Endodermal cell (in vitro differentiated cells): ENCODE measurements at regions not wholly inside any gene's neighbourhood (a gene's known extent, or its start where the extent isn't known, plus 50 kb on each side); places are given as distances from the start of the nearest gene placed in this dataset.

Source experiments
- DNase-seq: peaks from one replicate; pipeline ENCODE4 v3.0.0-alpha.2; 2017
- H3K27ac ChIP-seq: 2 replicates; pipeline ENCODE4 v1.5.1; 2013; ENCODE audit warnings: mild to moderate bottlenecking, low read depth, low read length, moderate library complexity
- H3K27me3 ChIP-seq: 2 replicates; pipeline ENCODE4 v1.6.1; 2013; ENCODE audit warnings: mild to moderate bottlenecking, low read length, moderate library complexity; ENCODE audit not compliant: insufficient read depth, control insufficient read depth, poor library complexity, severe bottlenecking
- H3K36me3 ChIP-seq: 2 replicates; pipeline ENCODE4 v1.7.0; 2013; ENCODE audit warnings: mild to moderate bottlenecking, low read length, moderate library complexity; ENCODE audit not compliant: control insufficient read depth, insufficient read depth
- H3K4me1 ChIP-seq: one replicate; pipeline ENCODE4 v1.7.0; 2013; ENCODE audit warnings: low read length; ENCODE audit not compliant: control insufficient read depth, insufficient read depth
- H3K4me3 ChIP-seq: 2 replicates; pipeline ENCODE4 v1.5.1; 2013; ENCODE audit warnings: mild to moderate bottlenecking, low read length, moderate library complexity
- H3K9ac ChIP-seq: 2 replicates; pipeline ENCODE4 v1.6.1; 2013; ENCODE audit warnings: mild to moderate bottlenecking, low read length, moderate library complexity; ENCODE audit not compliant: poor library complexity, severe bottlenecking; ENCODE audit errors: extremely low read depth
- H3K9me3 ChIP-seq: 2 replicates; pipeline ENCODE4 v1.6.1; 2013; ENCODE audit warnings: mild to moderate bottlenecking, low read length, moderate library complexity; ENCODE audit not compliant: control insufficient read depth
- H3K27ac Mint-ChIP-seq: 2 replicates; pipeline ENCODE4 v1.8.0; 2020; ENCODE audit warnings: mixed read lengths
- H3K27me3 Mint-ChIP-seq: 2 replicates; pipeline ENCODE4 v1.8.0; 2021; ENCODE audit warnings: mild to moderate bottlenecking, mixed read lengths; ENCODE audit not compliant: insufficient read depth
- H3K36me3 Mint-ChIP-seq: 2 replicates; pipeline ENCODE4 v1.8.0; 2020; ENCODE audit warnings: low read depth, mixed read lengths
- H3K4me1 Mint-ChIP-seq: 2 replicates; pipeline ENCODE4 v1.8.0; 2020; ENCODE audit warnings: mixed read lengths
- H3K4me3 Mint-ChIP-seq: 2 replicates; pipeline ENCODE4 v1.8.0; 2020; ENCODE audit warnings: mild to moderate bottlenecking, moderate library complexity, mixed read lengths
- H3K9me3 Mint-ChIP-seq: 2 replicates; pipeline ENCODE4 v1.8.0; 2020; ENCODE audit warnings: mild to moderate bottlenecking, mixed read lengths
- WGBS, 2 experiments: methylation state at CpG; one replicate each; pipeline versions ENCODE4 v1.1.5 to v1.1.7; 2013; ENCODE audit warnings: missing lambda C conversion rate in 2 of 2, mixed read lengths in 1 of 2; ENCODE audit not compliant: insufficient coverage in 1 of 2, insufficient read length in 1 of 2; 5-methylcytosine and 5-hydroxymethylcytosine counted together
- TF ChIP-seq, protein P1 (sequence below): fragments of 200-600 bp; sonication (generic); conservative IDR thresholded peaks from 2 replicates; pipeline ENCODE4 v1.5.0; 2021; ENCODE audit warnings: antibody characterized with exemption, mild to moderate bottlenecking

DNA sequence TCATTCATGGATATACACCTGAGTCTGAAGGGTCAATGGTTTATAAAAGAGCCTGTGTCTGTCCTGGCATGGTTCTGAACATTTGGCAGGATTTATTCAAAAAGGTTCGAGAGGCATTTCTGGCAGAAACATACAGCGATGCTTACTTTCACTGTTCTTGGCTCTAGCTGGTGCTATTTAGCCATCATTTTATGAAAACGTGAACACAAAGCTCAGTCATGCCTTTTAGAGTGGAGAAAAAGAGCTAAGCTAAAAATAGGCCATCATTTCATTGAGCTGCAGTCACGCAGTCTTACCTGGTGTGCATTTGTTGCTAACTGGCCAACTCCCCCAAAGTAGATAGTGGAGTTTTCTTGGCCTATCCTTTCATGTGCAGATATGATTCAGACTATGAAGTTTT lies 1209.5 kb downstream of the SLC16A7 start:
- H3K9me3 ChIP-seq: peaks cover 12% of the 10 kb centered on the region
- Mint-ChIP-seq H3K9me3 (peaks cover 13% of the 10 kb centered on the region), H3K36me3 (peaks cover 3% of the 10 kb centered on the region), H3K27me3 (no peaks in the 10 kb centered on the region), H3K27ac (no peak overlapping the region), H3K4me3 (no peak overlapping the region), H3K4me1 (peaks cover 7% of the 10 kb centered on the region)
- no peak overlapping the region for H3K27ac ChIP-seq
- H3K9ac ChIP-seq: no peak overlapping the region
- no peaks in the 10 kb centered on the region for H3K4me1 ChIP-seq
- no peak for DNase-seq
- TF ChIP-seq, protein P1, sequence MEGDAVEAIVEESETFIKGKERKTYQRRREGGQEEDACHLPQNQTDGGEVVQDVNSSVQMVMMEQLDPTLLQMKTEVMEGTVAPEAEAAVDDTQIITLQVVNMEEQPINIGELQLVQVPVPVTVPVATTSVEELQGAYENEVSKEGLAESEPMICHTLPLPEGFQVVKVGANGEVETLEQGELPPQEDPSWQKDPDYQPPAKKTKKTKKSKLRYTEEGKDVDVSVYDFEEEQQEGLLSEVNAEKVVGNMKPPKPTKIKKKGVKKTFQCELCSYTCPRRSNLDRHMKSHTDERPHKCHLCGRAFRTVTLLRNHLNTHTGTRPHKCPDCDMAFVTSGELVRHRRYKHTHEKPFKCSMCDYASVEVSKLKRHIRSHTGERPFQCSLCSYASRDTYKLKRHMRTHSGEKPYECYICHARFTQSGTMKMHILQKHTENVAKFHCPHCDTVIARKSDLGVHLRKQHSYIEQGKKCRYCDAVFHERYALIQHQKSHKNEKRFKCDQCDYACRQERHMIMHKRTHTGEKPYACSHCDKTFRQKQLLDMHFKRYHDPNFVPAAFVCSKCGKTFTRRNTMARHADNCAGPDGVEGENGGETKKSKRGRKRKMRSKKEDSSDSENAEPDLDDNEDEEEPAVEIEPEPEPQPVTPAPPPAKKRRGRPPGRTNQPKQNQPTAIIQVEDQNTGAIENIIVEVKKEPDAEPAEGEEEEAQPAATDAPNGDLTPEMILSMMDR: no peak
- H3K27me3 ChIP-seq: no peaks in the 10 kb centered on the region
- H3K4me3 ChIP-seq: no peak overlapping the region
- no peaks in the 10 kb centered on the region for H3K36me3 ChIP-seq
- WGBS, 2 experiments: 74 to 86% methylated on average over 4 of the region's 4 CpGs

DNA sequence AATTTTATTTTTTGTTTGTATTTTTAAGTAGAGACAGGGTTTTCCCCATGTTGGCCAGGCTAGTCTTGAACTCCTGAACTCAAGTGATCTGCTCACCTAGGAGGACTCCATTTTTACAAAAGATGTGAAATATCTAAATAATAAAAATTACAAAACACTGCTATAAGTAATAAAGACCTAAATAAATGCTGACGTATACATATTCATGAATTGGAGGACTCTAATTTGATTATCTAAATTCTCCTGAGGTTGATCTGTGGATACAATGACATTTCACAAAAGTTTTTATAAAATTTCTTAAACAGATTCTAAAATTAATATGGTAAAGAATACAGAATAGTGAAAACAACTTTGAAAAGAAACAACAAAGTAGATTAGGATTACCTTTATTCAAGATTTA lies 1224.0 kb downstream of the SLC16A7 start:
- Mint-ChIP-seq H3K4me1 (no peaks in the 10 kb centered on the region), H3K36me3 (peaks cover 10% of the 10 kb centered on the region), H3K27me3 (no peaks in the 10 kb centered on the region), H3K4me3 (no peak overlapping the region), H3K9me3 (peaks cover 20% of the 10 kb centered on the region), H3K27ac (no peak overlapping the region)
- Histone ChIP-seq H3K9ac (no peak overlapping the region), H3K27ac (no peak overlapping the region), H3K9me3 (peaks cover 19% of the 10 kb centered on the region), H3K36me3 (no peaks in the 10 kb centered on the region), H3K4me1 (no peaks in the 10 kb centered on the region), H3K4me3 (no peak overlapping the region), H3K27me3 (no peaks in the 10 kb centered on the region)
- WGBS, 2 experiments: no CpG with 5 or more reads among the region's 1 CpG
- TF ChIP-seq, protein P1: no peak
- no peak for DNase-seq

DNA sequence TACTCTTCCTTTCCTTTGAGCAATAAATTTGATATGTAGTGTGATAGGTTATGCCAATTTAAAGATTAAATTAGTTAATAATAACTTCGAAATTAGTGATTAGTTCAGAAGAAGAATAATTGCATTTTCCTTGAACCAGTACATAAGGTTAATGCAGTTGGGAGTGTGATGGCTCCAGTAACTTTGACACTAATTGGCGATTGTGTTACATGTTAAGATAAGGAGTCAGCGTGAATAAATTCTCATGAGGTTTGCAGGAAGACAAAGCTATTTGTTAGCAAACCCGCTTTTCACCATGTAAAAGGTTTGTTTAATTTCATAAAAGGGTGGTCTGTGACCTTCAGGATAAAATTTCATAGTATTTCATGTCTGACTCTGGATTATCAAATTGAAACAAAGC lies 1226.8 kb downstream of the SLC16A7 start:
- Mint-ChIP-seq H3K36me3 (no peaks in the 10 kb centered on the region), H3K27me3 (no peaks in the 10 kb centered on the region), H3K27ac (no peak overlapping the region), H3K4me3 (no peak overlapping the region), H3K9me3 (peaks cover 6% of the 10 kb centered on the region), H3K4me1 (no peaks in the 10 kb centered on the region)
- 72 to 100% methylated on average over 3 to 4 of the region's 4 CpGs for WGBS, 2 experiments
- TF ChIP-seq, protein P1: no peak
- DNase-seq: no peak
- Histone ChIP-seq H3K27ac (no peak overlapping the region), H3K9me3 (peaks cover 9% of the 10 kb centered on the region), H3K4me1 (no peaks in the 10 kb centered on the region), H3K27me3 (no peaks in the 10 kb centered on the region), H3K9ac (no peak overlapping the region), H3K36me3 (no peaks in the 10 kb centered on the region), H3K4me3 (no peak overlapping the region)
